Bronchial epithelial cell (primary cell): ENCODE measurements at regions not wholly inside any gene's neighbourhood (a gene's known extent, or its start where the extent isn't known, plus 50 kb on each side); places are given as distances from the start of the nearest gene placed in this dataset.

ENCODE experiments used
- DNase-seq: peaks from one replicate; pipeline ENCODE4 v3.0.0-alpha.2; 2010; ENCODE audit warnings: low read depth
- FAIRE-seq: peaks from 2 replicates; lab custom pipeline; 2011; peaks lifted over from hg19 to GRCh38; lab: Jason Lieb, UNC
- H3K27me3 ChIP-seq: 2 replicates; pipeline ENCODE4 v1.5.1; 2011; ENCODE audit warnings: low read length; ENCODE audit not compliant: control insufficient read depth, insufficient read depth
- H3K36me3 ChIP-seq: 2 replicates; pipeline ENCODE4 v1.5.1; 2011; ENCODE audit warnings: low read length; ENCODE audit not compliant: control insufficient read depth, insufficient read depth
- H3K4me3 ChIP-seq: 2 replicates; pipeline ENCODE4 v1.5.1; 2011; ENCODE audit warnings: mild to moderate bottlenecking, low read depth, low read length, control low read depth
- TF ChIP-seq, protein P1 (sequence below): IDR thresholded peaks from 2 replicates; pipeline ENCODE4 v1.5.1; 2011; ENCODE audit warnings: mild to moderate bottlenecking, moderate library complexity, low read length, control low read depth, inconsistent platforms; ENCODE audit not compliant: insufficient read depth, severe bottlenecking

DNA sequence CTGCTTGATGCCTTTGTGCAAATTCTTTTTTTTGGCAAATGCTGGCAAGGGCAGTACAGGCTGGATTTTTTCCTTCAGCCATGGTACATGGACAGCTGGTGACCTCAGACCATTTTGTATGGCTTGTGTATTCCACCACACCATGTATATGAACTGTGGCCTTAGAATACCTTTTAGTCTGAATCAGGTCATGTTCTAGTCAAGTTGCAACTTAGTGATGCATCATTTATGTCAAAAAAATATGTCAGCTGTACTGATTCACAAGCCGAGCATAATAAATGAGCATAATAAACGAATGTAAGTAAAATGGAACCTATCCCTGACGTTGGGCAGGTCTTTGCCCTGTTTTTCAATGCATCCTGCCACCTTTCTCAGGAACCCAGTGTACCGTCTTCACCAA is 219.7 kb upstream of the RUNX1 start:
- Histone ChIP-seq H3K4me3 (no peak overlapping the region), H3K36me3 (no peaks in the 10 kb centered on the region), H3K27me3 (no peaks in the 10 kb centered on the region)
- FAIRE-seq (no peak), DNase-seq (no peak)
- TF ChIP-seq, protein P1, sequence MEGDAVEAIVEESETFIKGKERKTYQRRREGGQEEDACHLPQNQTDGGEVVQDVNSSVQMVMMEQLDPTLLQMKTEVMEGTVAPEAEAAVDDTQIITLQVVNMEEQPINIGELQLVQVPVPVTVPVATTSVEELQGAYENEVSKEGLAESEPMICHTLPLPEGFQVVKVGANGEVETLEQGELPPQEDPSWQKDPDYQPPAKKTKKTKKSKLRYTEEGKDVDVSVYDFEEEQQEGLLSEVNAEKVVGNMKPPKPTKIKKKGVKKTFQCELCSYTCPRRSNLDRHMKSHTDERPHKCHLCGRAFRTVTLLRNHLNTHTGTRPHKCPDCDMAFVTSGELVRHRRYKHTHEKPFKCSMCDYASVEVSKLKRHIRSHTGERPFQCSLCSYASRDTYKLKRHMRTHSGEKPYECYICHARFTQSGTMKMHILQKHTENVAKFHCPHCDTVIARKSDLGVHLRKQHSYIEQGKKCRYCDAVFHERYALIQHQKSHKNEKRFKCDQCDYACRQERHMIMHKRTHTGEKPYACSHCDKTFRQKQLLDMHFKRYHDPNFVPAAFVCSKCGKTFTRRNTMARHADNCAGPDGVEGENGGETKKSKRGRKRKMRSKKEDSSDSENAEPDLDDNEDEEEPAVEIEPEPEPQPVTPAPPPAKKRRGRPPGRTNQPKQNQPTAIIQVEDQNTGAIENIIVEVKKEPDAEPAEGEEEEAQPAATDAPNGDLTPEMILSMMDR, result no peak

DNA sequence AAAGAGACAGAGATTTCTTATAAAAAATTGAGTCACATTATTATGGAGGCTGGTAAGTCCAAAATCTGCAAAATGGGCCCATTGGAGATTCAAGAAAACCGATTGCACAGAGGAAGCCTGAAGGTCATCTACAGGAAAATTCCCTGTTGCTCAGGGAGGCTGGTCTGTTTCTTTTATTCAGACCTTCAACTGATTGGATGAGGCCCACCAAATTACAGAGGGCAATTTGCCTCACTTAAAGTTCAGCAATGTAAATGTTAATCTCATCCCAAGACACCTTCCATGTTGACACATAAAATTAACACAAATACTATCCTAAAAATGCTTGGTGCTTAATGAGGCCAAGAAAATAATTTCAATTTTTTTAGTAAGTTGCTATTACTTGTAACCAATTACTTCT is 219.2 kb upstream of the RUNX1 start:
- Histone ChIP-seq H3K4me3 (no peak overlapping the region), H3K27me3 (no peaks in the 10 kb centered on the region), H3K36me3 (no peaks in the 10 kb centered on the region)
- no peak for FAIRE-seq
- DNase-seq, result no peak
- TF ChIP-seq, protein P1, result no peak

DNA sequence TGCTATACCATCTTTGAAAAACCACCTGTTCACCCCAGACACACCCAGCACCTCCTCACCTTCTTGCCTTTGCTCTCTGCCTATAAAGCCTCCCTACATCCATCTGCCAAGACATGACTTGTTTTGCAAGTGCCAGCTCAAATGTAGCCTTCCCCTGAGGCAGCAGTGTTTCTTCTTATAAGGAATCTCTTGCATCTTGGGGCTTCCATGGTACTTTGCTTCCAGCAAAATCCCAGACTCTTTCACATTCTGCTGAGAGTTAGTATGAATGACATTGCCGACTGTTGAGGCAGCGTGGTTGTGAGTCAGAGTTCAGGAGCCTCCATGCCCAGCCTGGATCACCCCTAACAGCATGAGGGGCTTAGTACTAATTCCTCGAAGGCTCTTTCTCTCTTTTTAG is 217.4 kb upstream of the RUNX1 start:
- peak; percentile 65 for DNase-seq
- no peak for FAIRE-seq
- Histone ChIP-seq H3K36me3 (no peaks in the 10 kb centered on the region), H3K27me3 (no peaks in the 10 kb centered on the region), H3K4me3 (no peak overlapping the region)
- TF ChIP-seq, protein P1, result no peak

DNA sequence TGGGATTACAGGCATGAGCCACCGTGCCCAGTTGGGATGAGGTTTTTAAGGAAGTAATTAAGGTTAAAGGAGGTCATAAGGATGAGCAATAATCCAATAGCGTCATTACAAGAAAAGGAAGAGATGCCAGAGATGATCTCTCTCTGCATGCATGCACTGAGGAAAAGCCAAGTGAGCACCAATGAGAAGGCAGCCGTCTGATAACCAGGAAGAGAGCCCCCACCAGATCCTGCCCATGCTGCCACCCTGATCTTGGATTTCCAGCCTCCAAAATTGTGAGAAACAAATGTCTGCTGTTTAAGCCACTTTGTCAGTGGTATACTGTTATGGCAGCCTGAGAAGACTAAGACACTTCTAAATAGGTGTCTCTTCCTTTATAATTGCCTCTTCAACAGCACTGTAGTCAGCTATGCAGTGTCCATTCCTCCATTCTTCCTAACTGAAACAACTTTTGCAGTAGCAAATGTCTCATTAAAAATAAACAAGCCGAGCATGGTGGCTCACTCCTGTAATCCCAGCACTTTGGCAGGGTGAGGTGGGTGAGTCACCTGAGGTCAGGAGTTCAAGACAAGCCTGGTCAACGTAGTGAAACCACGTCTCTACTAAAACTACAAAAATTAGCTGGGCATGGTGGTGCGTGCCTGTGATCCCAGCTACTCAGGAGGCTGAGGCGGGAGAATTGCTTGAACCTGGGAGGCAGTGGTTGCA is 216.2 kb upstream of the RUNX1 start:
- Histone ChIP-seq H3K36me3 (no peaks in the 10 kb centered on the region), H3K27me3 (no peaks in the 10 kb centered on the region), H3K4me3 (no peak overlapping the region)
- no peak for FAIRE-seq
- TF ChIP-seq, protein P1, result no peak
- peak; percentile 92 for DNase-seq

DNA sequence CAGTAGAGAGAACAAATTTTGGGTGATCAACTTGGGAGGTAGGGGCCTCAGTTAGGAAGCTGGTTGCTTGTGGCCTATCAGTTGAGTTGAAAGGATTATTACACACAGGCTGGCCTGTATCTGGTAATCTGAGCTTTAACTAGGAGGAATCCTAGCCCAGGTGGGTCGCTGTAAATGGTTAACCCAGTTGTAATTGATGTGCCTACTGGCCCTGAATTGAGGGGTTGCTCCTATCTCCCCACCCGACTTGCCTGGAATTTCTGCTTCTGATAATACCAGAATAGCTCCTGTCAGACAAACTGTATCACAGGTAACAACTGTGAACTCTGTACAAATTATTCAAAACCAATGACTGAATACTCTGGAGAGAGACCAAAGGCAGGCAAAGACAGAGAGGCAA is 210.4 kb upstream of the RUNX1 start:
- H3K4me3 ChIP-seq, result no peak overlapping the region
- no peaks in the 10 kb centered on the region for H3K27me3 ChIP-seq
- DNase-seq (no peak), FAIRE-seq (no peak)
- H3K36me3 ChIP-seq, result no peaks in the 10 kb centered on the region
- TF ChIP-seq, protein P1, result no peak

DNA sequence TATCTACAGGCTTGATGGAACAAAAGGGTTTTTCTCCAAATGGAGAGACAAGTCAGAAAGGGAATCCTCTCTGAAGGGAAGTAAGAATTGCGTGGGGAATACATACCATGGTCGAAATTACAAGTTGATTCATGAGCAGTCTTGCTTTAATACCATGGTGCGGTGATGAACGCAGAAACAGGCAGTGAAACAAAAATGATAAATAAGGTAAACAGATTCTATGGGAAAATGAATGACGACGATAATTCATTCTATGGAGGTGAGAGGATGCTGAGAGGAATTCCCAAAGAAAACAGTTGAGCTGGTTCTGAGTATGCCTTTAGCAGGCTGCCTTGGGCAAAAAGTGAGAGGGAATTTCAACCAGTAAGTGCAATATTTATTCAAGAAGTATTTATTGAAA is 209.4 kb upstream of the RUNX1 start:
- peak; percentile 86 for DNase-seq
- TF ChIP-seq, protein P1, result no peak
- Histone ChIP-seq H3K4me3 (no peak overlapping the region), H3K27me3 (no peaks in the 10 kb centered on the region), H3K36me3 (no peaks in the 10 kb centered on the region)
- FAIRE-seq, result no peak
